Panc1 (cell line): ENCODE measurements at regions not wholly inside any gene's neighbourhood (a gene's known extent, or its start where the extent isn't known, plus 50 kb on each side); places are given as distances from the start of the nearest gene placed in this dataset.

Source experiments
- ATAC-seq: fragments of 200-7000 bp; cut with Tn5 transposase; 2 replicates; pipeline ENCODE4 v1.9.1; 2020; ENCODE audit warnings: mild to moderate bottlenecking, moderate library complexity
- BruUV-seq: library from RNA; stranded (reverse); fragments of 400-500 nt; replicated peaks from 2 replicates; lab custom pipeline; 2021; lab: Mats Ljungman, UMichigan
- CTCF ChIA-PET: fragments of 300-600 bp; sonication (Branson Sonifier 250); formaldehyde crosslinking; loops from one replicate; lab custom pipeline; 2022; ENCODE audit warnings: antibody characterized with exemption; lab: Charles Lee
- POLR2A ChIA-PET: fragments of 300-600 bp; sonication (Branson Sonifier 250); formaldehyde crosslinking; loops from one replicate; lab custom pipeline; 2022; ENCODE audit warnings: antibody characterized with exemption; lab: Charles Lee
- DNase-seq: peaks from one replicate; pipeline ENCODE4 v3.0.0-alpha.2; 2010; ENCODE audit warnings: low read depth, low spot score
- H3K27ac ChIP-seq: 2 replicates; pipeline ENCODE4 v1.5.1; 2011; ENCODE audit warnings: mild to moderate bottlenecking, low read length, inconsistent platforms
- H3K27me3 ChIP-seq: fragments of 200-500 bp; sonication (Bioruptor generic); 2 replicates; pipeline ENCODE4 v1.6.0; 2014; ENCODE audit warnings: low read length, inconsistent platforms; ENCODE audit not compliant: control insufficient read depth, insufficient read depth
- H3K36me3 ChIP-seq: fragments of 200-500 bp; sonication (Bioruptor generic); 2 replicates; pipeline ENCODE4 v1.5.1; 2014; ENCODE audit warnings: inconsistent platforms, mild to moderate bottlenecking, low read length, moderate library complexity; ENCODE audit not compliant: control insufficient read depth, insufficient read depth
- H3K4me1 ChIP-seq: 2 replicates; pipeline ENCODE4 v1.5.1; 2011; ENCODE audit warnings: inconsistent platforms, mild to moderate bottlenecking, low read length, moderate library complexity; ENCODE audit not compliant: control insufficient read depth, insufficient read depth
- H3K4me3 ChIP-seq, 2 experiments: 2 replicates each; pipeline ENCODE4 v1.5.1; 2011 to 2012; ENCODE audit warnings: low read depth in 2 of 2, low read length in 2 of 2, mild to moderate bottlenecking in 2 of 2, inconsistent platforms in 1 of 2, moderate library complexity in 1 of 2
- H3K9me3 ChIP-seq: fragments of 200-500 bp; sonication (Bioruptor generic); 2 replicates; pipeline ENCODE4 v1.5.1; 2014; ENCODE audit warnings: low read depth, mild to moderate bottlenecking, inconsistent platforms, low read length, moderate library complexity; ENCODE audit not compliant: control insufficient read depth, insufficient read depth
- POLR2AphosphoS5 ChIP-seq: IDR thresholded peaks from 2 replicates; pipeline ENCODE4 v1.6.1; 2012; ENCODE audit warnings: mild to moderate bottlenecking, low read depth, low read length, moderate library complexity
- REST ChIP-seq, 2 experiments: IDR thresholded peaks; 2 replicates each; pipeline ENCODE4 v1.6.1; 2011 to 2012; ENCODE audit warnings: low read depth in 2 of 2, control low read depth in 1 of 2, low read length in 1 of 2, mild to moderate bottlenecking in 1 of 2, moderate library complexity in 1 of 2; ENCODE audit not compliant: insufficient read depth in 1 of 2
- SIN3A ChIP-seq: IDR thresholded peaks from 2 replicates; pipeline ENCODE4 v1.6.1; 2012; ENCODE audit warnings: low read depth, mild to moderate bottlenecking, low read length, moderate library complexity, borderline replicate concordance; ENCODE audit not compliant: insufficient read depth
- TCF7L2 ChIP-seq: IDR thresholded peaks from 2 replicates; pipeline ENCODE4 v1.6.1; 2011; ENCODE audit warnings: mild to moderate bottlenecking, low read depth, low read length, inconsistent platforms
- in situ Hi-C: cut with HindIII; loops from 2 replicates; pipeline ENCODE4 v1.10.0; 2016; ENCODE audit warnings: low sequenced_read_pairs, low pct_unique_long_range_greater_than_20kb
- intact Hi-C: fragments of 100-400 bp; cut with micrococcal nuclease; formaldehyde crosslinking; loops from one replicate; pipeline ENCODE4 v1.10.0; 2022; ENCODE audit not compliant: unreplicated experiment
- TF ChIP-seq, protein P1 (sequence below): fragments of 450-650 bp; IDR thresholded peaks from 2 replicates; pipeline ENCODE4 v1.5.1; 2017; ENCODE audit warnings: mild to moderate bottlenecking

- POLR2A ChIA-PET, result no interaction called here
- Histone ChIP-seq H3K4me3 (no peak overlapping the region), H3K9me3 (no peaks in the 10 kb centered on the region), H3K27me3 (no peaks in the 10 kb centered on the region; the same call in 1 of the 2 replicates), H3K4me1 (no peaks in the 10 kb centered on the region), H3K27ac (no peak overlapping the region), H3K36me3 (no peaks in the 10 kb centered on the region)
- no peak for TF ChIP-seq REST (IDR thresholded peaks at IDR 0.05; ENCODE audit: insufficient read depth in 1 of 2, low read depth in 2 of 2, low read length in 1 of 2)
- no peak for ATAC-seq
- CTCF ChIA-PET, result interaction anchor here (0.6 kb wide), 1 partner anchor 662 kb away, joined by 6 read pairs; no protein-coding TSS in a partner anchor
- intact Hi-C loops (no loop called here), in situ Hi-C loops (no loop called here)
- DNase-seq, result no peak
- BruUV-seq, result no TSS peak
These were observed 176.4 kb upstream of the MYT1L start for GRCh38 chr2:2507417-2507997.

DNA sequence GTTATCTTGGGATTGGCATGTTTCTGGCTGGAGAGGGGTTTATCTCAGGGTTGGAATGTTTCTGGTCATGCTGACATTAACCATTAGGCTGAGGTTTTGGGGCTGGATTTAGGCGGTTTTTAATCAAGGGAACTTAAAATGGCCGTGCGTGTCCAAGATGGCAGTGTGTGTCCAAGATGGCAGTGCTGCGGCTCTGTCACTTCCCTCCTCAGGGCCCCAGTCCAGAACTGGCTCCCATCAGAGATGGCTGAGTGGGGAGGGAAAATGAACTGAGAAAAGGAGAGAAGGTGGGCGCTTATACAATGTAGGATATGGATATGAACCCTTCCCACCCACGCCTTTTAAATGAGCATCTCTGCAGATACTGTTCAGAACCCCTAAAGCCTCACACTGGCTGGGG lies 175.5 kb upstream of the MYT1L start:
- in situ Hi-C loops, result no loop called here
- no peak for DNase-seq
- Histone ChIP-seq H3K4me3 (no peak overlapping the region), H3K36me3 (no peaks in the 10 kb centered on the region), H3K4me1 (no peaks in the 10 kb centered on the region), H3K9me3 (no peaks in the 10 kb centered on the region), H3K27ac (no peak overlapping the region), H3K27me3 (no peaks in the 10 kb centered on the region; the same call in 1 of the 2 replicates)
- CTCF ChIA-PET, result no interaction called here
- intact Hi-C loops, result no loop called here
- BruUV-seq, result no TSS peak
- POLR2A ChIA-PET, result no interaction called here
- TF ChIP-seq POLR2AphosphoS5 (no peak), REST (IDR thresholded peaks at IDR 0.05; ENCODE audit: insufficient read depth in 1 of 2, low read depth in 2 of 2, low read length in 1 of 2) (no peak), TCF7L2 (no peak), SIN3A (no peak)
- TF ChIP-seq, protein P1, sequence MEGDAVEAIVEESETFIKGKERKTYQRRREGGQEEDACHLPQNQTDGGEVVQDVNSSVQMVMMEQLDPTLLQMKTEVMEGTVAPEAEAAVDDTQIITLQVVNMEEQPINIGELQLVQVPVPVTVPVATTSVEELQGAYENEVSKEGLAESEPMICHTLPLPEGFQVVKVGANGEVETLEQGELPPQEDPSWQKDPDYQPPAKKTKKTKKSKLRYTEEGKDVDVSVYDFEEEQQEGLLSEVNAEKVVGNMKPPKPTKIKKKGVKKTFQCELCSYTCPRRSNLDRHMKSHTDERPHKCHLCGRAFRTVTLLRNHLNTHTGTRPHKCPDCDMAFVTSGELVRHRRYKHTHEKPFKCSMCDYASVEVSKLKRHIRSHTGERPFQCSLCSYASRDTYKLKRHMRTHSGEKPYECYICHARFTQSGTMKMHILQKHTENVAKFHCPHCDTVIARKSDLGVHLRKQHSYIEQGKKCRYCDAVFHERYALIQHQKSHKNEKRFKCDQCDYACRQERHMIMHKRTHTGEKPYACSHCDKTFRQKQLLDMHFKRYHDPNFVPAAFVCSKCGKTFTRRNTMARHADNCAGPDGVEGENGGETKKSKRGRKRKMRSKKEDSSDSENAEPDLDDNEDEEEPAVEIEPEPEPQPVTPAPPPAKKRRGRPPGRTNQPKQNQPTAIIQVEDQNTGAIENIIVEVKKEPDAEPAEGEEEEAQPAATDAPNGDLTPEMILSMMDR, result no peak
- no peak for ATAC-seq
